OCI-LY3 (cell line): ENCODE measurements at regions not wholly inside any gene's neighbourhood (a gene's known extent, or its start where the extent isn't known, plus 50 kb on each side); places are given as distances from the start of the nearest gene placed in this dataset.
A peak's percentile ranks its signal among the peaks of the same experiment; 100 is the strongest.

Experiments
- H2AFZ ChIP-seq: fragments of 200-600, 300-600 bp; shearing (Covaris generic); 2 replicates; pipeline ENCODE4 v1.6.0; 2014; ENCODE audit warnings: antibody characterized with exemption, low read depth, low read length
- H3K27ac ChIP-seq: fragments of 200-600, 300-600 bp; sonication (generic); 2 replicates; pipeline ENCODE4 v1.5.1; 2014; ENCODE audit warnings: mild to moderate bottlenecking, low read length, moderate library complexity, mixed read lengths
- H3K27me3 ChIP-seq: fragments of 200-600, 300-600 bp; sonication (generic); 2 replicates; pipeline ENCODE4 v1.6.1; 2014; ENCODE audit warnings: low read depth, low read length, mixed read lengths
- H3K36me3 ChIP-seq: fragments of 200-600, 300-600 bp; sonication (generic); replicated peaks from 2 replicates; pipeline ENCODE3; 2014; ENCODE audit warnings: low read depth, low read length, mixed read lengths
- H3K4me1 ChIP-seq: fragments of 300-600, 200-600 bp; sonication (generic); 2 replicates; pipeline ENCODE4 v1.6.1; 2014; ENCODE audit warnings: low read length, mixed read lengths
- H3K4me2 ChIP-seq: fragments of 200-600, 300-600 bp; sonication (generic); 2 replicates; pipeline ENCODE4 v1.6.1; 2014; ENCODE audit warnings: low read length, mixed read lengths
- H3K4me3 ChIP-seq: fragments of 300-600, 200-600 bp; sonication (generic); 2 replicates; pipeline ENCODE4 v1.5.1; 2014; ENCODE audit warnings: antibody characterized with exemption, mild to moderate bottlenecking, low read length, moderate library complexity
- H3K79me2 ChIP-seq: fragments of 300-600, 200-600 bp; shearing (Covaris generic); 2 replicates; pipeline ENCODE4 v1.6.1; 2014; ENCODE audit warnings: mild to moderate bottlenecking, low read length, mixed read lengths
- H3K9ac ChIP-seq: fragments of 300-600, 200-600 bp; shearing (Covaris generic); 2 replicates; pipeline ENCODE4 v1.6.0; 2014; ENCODE audit warnings: mild to moderate bottlenecking, low read length, moderate library complexity
- H3K9me3 ChIP-seq: fragments of 200-600, 300-600 bp; shearing (Covaris generic); 2 replicates; pipeline ENCODE4 v1.6.1; 2014; ENCODE audit warnings: low read length, mixed read lengths; ENCODE audit not compliant: insufficient read depth
- H4K20me1 ChIP-seq: fragments of 200-600, 300-600 bp; sonication (generic); 2 replicates; pipeline ENCODE4 v1.6.1; 2016; ENCODE audit warnings: low read length, mixed read lengths; ENCODE audit not compliant: insufficient read depth
- EZH2phosphoT487 ChIP-seq: fragments of 200-600 bp; shearing (Covaris generic); IDR thresholded peaks from 2 replicates; pipeline ENCODE4 v1.6.1; 2018; ENCODE audit warnings: antibody characterized with exemption, mixed run types, low read depth
- TF ChIP-seq, protein P1 (sequence below): fragments of 200-600, 300-600 bp; sonication (generic); IDR thresholded peaks from 2 replicates; pipeline ENCODE4 v1.5.1; 2014; ENCODE audit warnings: antibody characterized with exemption, low read length, low read depth

DNA sequence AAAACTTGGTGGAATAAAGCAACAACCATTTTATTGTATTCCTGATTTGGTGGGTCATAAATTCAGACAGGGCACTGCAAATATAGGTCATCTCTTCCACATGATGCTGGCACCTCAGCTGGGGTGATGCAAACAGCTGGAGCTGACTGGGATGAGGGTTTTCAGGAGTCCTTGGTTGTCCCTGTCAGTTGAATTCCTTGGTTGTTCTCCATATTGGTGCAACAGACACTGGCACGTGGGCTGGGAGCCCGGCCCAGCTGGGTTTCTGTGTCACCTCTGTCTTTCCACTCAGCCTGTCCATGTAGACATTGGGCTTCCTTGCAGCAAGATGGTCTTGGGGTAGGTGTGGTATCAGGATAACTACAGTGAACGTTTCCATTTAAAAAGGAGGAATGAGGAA is 518.0 kb upstream of the MEF2C start:
- peaks cover 15% of the 10 kb centered on the region for H3K4me1 ChIP-seq
- no peak overlapping the region for H3K27ac ChIP-seq
- no peak overlapping the region for H3K4me2 ChIP-seq
- no peaks in the 10 kb centered on the region for H3K9me3 ChIP-seq
- H2AFZ ChIP-seq = no peak overlapping the region
- no peaks in the 10 kb centered on the region for H4K20me1 ChIP-seq
- H3K9ac ChIP-seq = no peak overlapping the region
- no peaks in the 10 kb centered on the region for H3K36me3 ChIP-seq
- H3K4me3 ChIP-seq = no peak overlapping the region
- no peaks in the 10 kb centered on the region for H3K79me2 ChIP-seq
- no peak for TF ChIP-seq EZH2phosphoT487
- TF ChIP-seq, protein P1, sequence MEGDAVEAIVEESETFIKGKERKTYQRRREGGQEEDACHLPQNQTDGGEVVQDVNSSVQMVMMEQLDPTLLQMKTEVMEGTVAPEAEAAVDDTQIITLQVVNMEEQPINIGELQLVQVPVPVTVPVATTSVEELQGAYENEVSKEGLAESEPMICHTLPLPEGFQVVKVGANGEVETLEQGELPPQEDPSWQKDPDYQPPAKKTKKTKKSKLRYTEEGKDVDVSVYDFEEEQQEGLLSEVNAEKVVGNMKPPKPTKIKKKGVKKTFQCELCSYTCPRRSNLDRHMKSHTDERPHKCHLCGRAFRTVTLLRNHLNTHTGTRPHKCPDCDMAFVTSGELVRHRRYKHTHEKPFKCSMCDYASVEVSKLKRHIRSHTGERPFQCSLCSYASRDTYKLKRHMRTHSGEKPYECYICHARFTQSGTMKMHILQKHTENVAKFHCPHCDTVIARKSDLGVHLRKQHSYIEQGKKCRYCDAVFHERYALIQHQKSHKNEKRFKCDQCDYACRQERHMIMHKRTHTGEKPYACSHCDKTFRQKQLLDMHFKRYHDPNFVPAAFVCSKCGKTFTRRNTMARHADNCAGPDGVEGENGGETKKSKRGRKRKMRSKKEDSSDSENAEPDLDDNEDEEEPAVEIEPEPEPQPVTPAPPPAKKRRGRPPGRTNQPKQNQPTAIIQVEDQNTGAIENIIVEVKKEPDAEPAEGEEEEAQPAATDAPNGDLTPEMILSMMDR = no peak
- no peaks in the 10 kb centered on the region for H3K27me3 ChIP-seq

GRCh38 chr5:89399548-89399947 is 516.6 kb upstream of the MEF2C start:
- no peaks in the 10 kb centered on the region for H3K9me3 ChIP-seq
- peaks cover 17% of the 10 kb centered on the region for H3K4me1 ChIP-seq
- no peak overlapping the region for H3K27ac ChIP-seq
- no peaks in the 10 kb centered on the region for H3K36me3 ChIP-seq
- H3K4me2 ChIP-seq = no peak overlapping the region
- H2AFZ ChIP-seq = no peak overlapping the region
- H3K27me3 ChIP-seq = no peaks in the 10 kb centered on the region
- H3K9ac ChIP-seq = no peak overlapping the region
- TF ChIP-seq, protein P1 = no peak
- TF ChIP-seq EZH2phosphoT487 = no peak
- no peak overlapping the region for H3K4me3 ChIP-seq
- H3K79me2 ChIP-seq = no peaks in the 10 kb centered on the region
- H4K20me1 ChIP-seq = no peaks in the 10 kb centered on the region

GRCh38 chr5:89397096-89397495 is 514.1 kb upstream of the MEF2C start:
- peak overlapping the region; percentile 50 for H3K4me2 ChIP-seq
- H3K9me3 ChIP-seq = no peaks in the 10 kb centered on the region
- H3K27ac ChIP-seq = no peak overlapping the region
- H3K4me1 ChIP-seq = peaks cover 17% of the 10 kb centered on the region
- H3K4me3 ChIP-seq = peak overlapping the region; percentile 17; the same call in 1 of the 2 replicates
- H3K79me2 ChIP-seq = no peaks in the 10 kb centered on the region
- no peaks in the 10 kb centered on the region for H4K20me1 ChIP-seq
- H2AFZ ChIP-seq = no peak overlapping the region; the same call in 1 of the 2 replicates
- no peak overlapping the region for H3K9ac ChIP-seq
- H3K36me3 ChIP-seq = no peaks in the 10 kb centered on the region
- H3K27me3 ChIP-seq = no peaks in the 10 kb centered on the region
- TF ChIP-seq EZH2phosphoT487 = no peak
- TF ChIP-seq, protein P1 = no peak

- Histone ChIP-seq H3K36me3 (no peaks in the 10 kb centered on the region), H2AFZ (peak overlapping the region; percentile 12), H3K27me3 (no peaks in the 10 kb centered on the region), H3K4me1 (peaks cover 17% of the 10 kb centered on the region), H3K27ac (no peak overlapping the region), H3K4me2 (peak overlapping the region; percentile 50), H3K9me3 (no peaks in the 10 kb centered on the region), H4K20me1 (no peaks in the 10 kb centered on the region), H3K4me3 (peak overlapping the region; percentile 17; the same call in 1 of the 2 replicates), H3K9ac (no peak overlapping the region), H3K79me2 (no peaks in the 10 kb centered on the region)
- TF ChIP-seq EZH2phosphoT487 = no peak
- TF ChIP-seq, protein P1 = no peak
Observed at GRCh38 chr5:89396278-89396954, 513.4 kb upstream of the MEF2C start.
